ENCODE measurements at regions not wholly inside any gene's neighbourhood (a gene's known extent, or its start where the extent isn't known, plus 50 kb on each side); places are given as distances from the start of the nearest gene placed in this dataset.
A peak's percentile ranks its signal among the peaks of the same experiment; 100 is the strongest.
"Not testable (repeated sequence)": the region's sequence is repeated elsewhere in the genome, so short reads cannot be mapped to it uniquely, and the experiment has no call there.

DNA sequence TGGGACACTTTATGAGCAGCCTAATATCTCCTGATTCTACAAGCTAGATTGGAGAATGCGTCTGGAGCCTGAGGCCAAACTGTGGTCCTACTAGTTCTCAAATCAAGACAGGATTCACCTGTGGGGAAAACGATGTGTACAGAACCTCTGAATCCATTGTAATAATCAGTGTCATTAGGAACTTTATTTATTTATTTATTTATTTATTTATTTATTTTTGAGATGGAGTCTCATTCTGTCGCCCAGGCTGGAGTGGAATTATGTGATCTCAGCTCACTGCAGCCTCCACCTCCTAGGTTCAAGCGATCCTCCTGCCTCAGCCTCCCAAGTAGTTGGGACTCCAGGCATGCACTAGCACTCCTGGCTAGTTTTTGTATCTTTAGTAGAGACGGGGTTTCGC, 52.6 kb upstream of the KIF26B start:
- CTCF ChIA-PET; POLR2A ChIA-PET; DNase-seq (ENCODE audit: extremely low spot score): not testable (repeated sequence)

DNA sequence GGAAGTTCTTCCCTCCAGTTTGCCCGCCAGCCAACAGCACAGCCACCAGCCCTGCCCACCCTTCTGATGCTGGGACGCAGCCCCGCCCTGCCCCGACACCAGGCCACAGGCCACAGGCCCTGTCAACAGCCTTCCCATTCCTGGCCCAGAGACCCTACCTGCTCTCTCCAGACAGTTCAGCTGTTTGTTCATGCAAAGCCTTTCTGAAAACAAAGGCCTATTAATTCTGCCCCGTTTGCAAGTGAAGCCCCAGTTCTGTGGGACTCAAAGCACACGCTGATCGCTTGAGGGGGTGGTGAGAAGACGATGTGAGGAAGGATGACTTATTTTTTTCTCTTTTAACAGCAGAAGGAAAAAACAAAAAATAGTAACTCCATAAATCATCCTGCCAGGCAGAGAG, 55.4 kb upstream of the KIF26B start:
- ChIA-PET CTCF (no interaction called here), POLR2A (no interaction called here)
- no peak for DNase-seq (ENCODE audit: extremely low spot score)
- no peak for TF ChIP-seq FOXM1 (IDR thresholded peaks at IDR 0.05; ENCODE audit: borderline replicate concordance)
- no peak for TF ChIP-seq L3MBTL2 (conservative IDR thresholded peaks at IDR 0.05)
- no peak for TF ChIP-seq FOXK2 (IDR thresholded peaks at IDR 0.05)
- TF ChIP-seq, protein P1, sequence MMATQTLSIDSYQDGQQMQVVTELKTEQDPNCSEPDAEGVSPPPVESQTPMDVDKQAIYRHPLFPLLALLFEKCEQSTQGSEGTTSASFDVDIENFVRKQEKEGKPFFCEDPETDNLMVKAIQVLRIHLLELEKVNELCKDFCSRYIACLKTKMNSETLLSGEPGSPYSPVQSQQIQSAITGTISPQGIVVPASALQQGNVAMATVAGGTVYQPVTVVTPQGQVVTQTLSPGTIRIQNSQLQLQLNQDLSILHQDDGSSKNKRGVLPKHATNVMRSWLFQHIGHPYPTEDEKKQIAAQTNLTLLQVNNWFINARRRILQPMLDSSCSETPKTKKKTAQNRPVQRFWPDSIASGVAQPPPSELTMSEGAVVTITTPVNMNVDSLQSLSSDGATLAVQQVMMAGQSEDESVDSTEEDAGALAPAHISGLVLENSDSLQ (IDR thresholded peaks at IDR 0.05), result peak; percentile 47
- TF ChIP-seq FOXA1 (IDR thresholded peaks at IDR 0.05), result no peak
- TF ChIP-seq BHLHE40 (IDR thresholded peaks at IDR 0.05; ENCODE audit: borderline replicate concordance), result no peak
- TF ChIP-seq NFRKB (IDR thresholded peaks at IDR 0.05), result no peak
- TF ChIP-seq ARNT (IDR thresholded peaks at IDR 0.05), result no peak
- no peak for TF ChIP-seq ZNF384 (IDR thresholded peaks at IDR 0.05)

DNA sequence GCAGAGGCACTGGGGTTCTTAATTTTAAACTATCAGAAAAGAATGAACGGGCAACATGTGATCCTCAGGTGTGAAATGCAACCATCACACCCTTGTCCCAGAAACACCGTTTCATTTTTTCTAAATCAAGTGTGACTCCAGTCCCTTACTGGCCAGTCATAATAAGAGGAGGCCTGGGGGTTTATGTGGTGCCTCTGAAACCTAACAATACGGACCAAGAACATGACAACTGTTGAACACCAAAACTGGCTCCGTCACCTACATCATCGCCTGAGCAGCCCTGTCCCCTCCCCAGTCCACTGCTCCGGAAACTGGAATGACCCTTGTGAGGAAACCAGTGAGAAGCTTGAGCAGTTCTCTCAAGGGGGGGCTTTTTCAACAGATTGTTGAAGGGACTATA, 55.9 kb upstream of the KIF26B start:
- ChIA-PET CTCF (no interaction called here), POLR2A (no interaction called here)
- no peak for DNase-seq (ENCODE audit: extremely low spot score)
- no peak for TF ChIP-seq FOXK2 (IDR thresholded peaks at IDR 0.05)

DNA sequence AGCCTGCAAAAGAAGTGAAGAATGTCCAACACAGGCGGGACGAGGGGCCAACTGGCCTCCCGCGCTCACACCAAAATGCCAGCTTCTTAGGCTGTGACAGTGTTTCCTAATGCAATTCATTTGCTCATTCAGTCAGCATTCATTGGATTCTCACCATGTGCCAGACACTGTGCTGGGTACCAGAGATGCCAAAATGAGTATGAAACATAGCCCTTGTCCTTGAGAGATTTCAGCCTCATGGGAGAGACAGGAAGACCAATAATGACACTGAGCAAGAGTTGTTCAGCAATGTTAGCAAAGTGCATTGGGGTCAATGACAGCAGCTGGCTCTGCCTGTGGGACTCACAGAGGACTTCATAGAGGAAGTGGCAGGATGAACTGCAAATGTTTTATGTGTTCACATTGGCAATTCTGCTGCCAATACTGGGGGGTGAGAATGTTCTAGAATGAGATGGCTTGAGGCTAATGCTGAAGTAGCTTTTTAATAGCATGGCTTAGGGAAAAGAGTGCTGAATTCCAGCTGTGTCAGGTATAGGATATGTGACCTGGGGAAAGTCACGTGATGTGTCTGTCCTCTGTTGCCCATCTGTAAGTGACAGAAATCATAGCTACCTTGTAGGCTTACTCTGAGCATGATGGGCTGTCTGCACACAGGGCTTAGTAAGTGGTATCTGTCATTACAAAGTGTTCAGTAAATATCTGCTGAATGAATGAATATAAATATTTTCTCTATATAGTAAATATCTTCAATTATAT, 58.3 kb upstream of the KIF26B start:
- CTCF ChIA-PET, result no interaction called here
- no peak for TF ChIP-seq ARNT (IDR thresholded peaks at IDR 0.05)
- no peak for TF ChIP-seq ELF4 (IDR thresholded peaks at IDR 0.05)
- TF ChIP-seq CTBP1 (IDR thresholded peaks at IDR 0.05; ENCODE audit: borderline replicate concordance), result no peak
- TF ChIP-seq SP1 (IDR thresholded peaks at IDR 0.05), result no peak
- TF ChIP-seq HDGF (IDR thresholded peaks at IDR 0.05; ENCODE audit: borderline replicate concordance), result no peak
- no peak for TF ChIP-seq FOXM1 (IDR thresholded peaks at IDR 0.05; ENCODE audit: borderline replicate concordance)
- TF ChIP-seq L3MBTL2 (conservative IDR thresholded peaks at IDR 0.05), result no peak
- TF ChIP-seq FOXK2 (IDR thresholded peaks at IDR 0.05), result no peak
- TF ChIP-seq FOXA1 (IDR thresholded peaks at IDR 0.05), result no peak
- TF ChIP-seq LEF1 (IDR thresholded peaks at IDR 0.05; ENCODE audit: borderline replicate concordance), result no peak
- no peak for TF ChIP-seq SUZ12 (IDR thresholded peaks at IDR 0.05)
- no peak for TF ChIP-seq ZNF384 (IDR thresholded peaks at IDR 0.05)
- TF ChIP-seq TARDBP (IDR thresholded peaks at IDR 0.05), result no peak
- TF ChIP-seq NFRKB (IDR thresholded peaks at IDR 0.05), result no peak
- no peak for TF ChIP-seq BHLHE40 (IDR thresholded peaks at IDR 0.05; ENCODE audit: borderline replicate concordance)
- TF ChIP-seq, protein P1 (IDR thresholded peaks at IDR 0.05), result no peak
- no peak for DNase-seq (ENCODE audit: extremely low spot score)
- POLR2A ChIA-PET, result no interaction called here

DNA sequence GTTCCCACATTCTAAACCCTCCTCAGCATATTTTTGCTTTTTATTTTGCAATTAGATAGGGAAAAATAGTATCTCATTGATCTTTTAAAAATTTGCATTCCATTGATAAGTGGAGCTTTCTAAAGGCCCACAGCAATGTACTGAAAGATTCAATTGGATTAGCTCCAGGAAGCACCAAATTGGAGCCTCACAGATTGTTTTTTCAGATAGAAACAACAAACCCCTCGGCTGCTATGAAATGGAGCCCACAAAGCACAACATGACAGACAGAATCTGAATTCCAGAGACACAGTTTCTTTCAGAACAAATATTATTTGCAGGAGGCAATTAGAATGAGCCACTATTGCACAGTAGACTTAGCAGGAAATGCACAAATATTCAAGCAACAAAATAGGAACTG, 58.9 kb upstream of the KIF26B start:
- POLR2A ChIA-PET, result no interaction called here
- DNase-seq (ENCODE audit: extremely low spot score), result no peak
- CTCF ChIA-PET, result no interaction called here
- TF ChIP-seq L3MBTL2 (conservative IDR thresholded peaks at IDR 0.05) (no peak), CTBP1 (IDR thresholded peaks at IDR 0.05; ENCODE audit: borderline replicate concordance) (no peak), LEF1 (IDR thresholded peaks at IDR 0.05; ENCODE audit: borderline replicate concordance) (no peak)

DNA sequence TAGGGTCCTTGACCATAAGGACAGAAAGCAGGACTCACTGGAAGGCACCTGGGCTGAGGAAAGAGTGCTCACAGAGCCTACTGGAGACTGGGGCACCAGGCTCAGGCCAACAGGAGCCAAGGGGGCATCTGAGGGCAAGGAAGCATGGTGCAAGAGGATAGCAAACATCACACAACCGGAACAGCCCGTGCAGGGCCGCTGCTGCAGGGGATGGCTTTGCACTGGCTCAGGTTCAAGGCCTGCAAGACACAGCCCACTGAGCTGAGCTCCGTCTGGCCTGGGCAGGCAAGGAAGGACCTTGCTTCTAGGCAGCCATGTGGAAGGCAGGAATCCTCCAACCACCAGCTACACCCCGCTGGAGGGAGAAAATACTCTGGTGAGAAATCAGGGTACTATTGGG, 59.8 kb upstream of the KIF26B start:
- TF ChIP-seq HDGF (IDR thresholded peaks at IDR 0.05; ENCODE audit: borderline replicate concordance) (no peak), FOXK2 (IDR thresholded peaks at IDR 0.05) (no peak), LEF1 (IDR thresholded peaks at IDR 0.05; ENCODE audit: borderline replicate concordance) (no peak), ELF4 (IDR thresholded peaks at IDR 0.05) (no peak), L3MBTL2 (conservative IDR thresholded peaks at IDR 0.05) (no peak), ZNF384 (IDR thresholded peaks at IDR 0.05) (no peak), ARNT (IDR thresholded peaks at IDR 0.05) (no peak), NFRKB (IDR thresholded peaks at IDR 0.05) (no peak), SUZ12 (IDR thresholded peaks at IDR 0.05) (no peak), FOXA1 (IDR thresholded peaks at IDR 0.05) (no peak), CTBP1 (IDR thresholded peaks at IDR 0.05; ENCODE audit: borderline replicate concordance) (no peak)
- TF ChIP-seq, protein P1 (IDR thresholded peaks at IDR 0.05), result no peak
- CTCF ChIA-PET, result no interaction called here
- DNase-seq (ENCODE audit: extremely low spot score), result no peak
- POLR2A ChIA-PET, result no interaction called here

DNA sequence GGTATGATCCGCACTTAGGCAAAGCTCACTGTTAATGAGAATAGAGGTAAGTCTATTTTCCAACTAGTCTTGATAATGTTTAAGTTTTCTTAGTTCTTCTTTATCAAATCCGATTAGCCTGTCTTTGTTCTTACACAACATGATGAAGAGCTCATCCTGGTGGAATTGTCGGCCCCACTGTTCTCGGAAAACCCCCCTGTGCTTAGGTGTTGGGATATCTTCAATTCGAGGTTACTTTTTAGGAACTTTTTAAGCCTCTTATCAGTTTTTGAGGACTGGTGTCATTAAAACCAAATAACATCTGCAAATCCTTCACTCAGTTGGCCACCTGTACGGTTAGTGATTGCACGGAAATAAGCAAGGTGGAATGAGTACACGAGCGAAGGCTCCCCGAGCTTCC, 60.7 kb upstream of the KIF26B start:
- no peak for DNase-seq (ENCODE audit: extremely low spot score)
- ChIA-PET POLR2A (no interaction called here), CTCF (no interaction called here)
- TF ChIP-seq FOXK2 (IDR thresholded peaks at IDR 0.05) (no peak), ELF4 (IDR thresholded peaks at IDR 0.05) (no peak), BHLHE40 (IDR thresholded peaks at IDR 0.05; ENCODE audit: borderline replicate concordance) (no peak), FOXM1 (IDR thresholded peaks at IDR 0.05; ENCODE audit: borderline replicate concordance) (no peak)

All from HEK293T (cell line).